Stimulated activated naive CD8-positive, alpha-beta T cell treated with anti-CD3 and anti-CD28 coated beads, Interleukin-15, Interleukin-2, amounts not matched to agents 100 U/mL and 50 U/mL, for 24 hours (primary cell): ENCODE measurements at regions not wholly inside any gene's neighbourhood (a gene's known extent, or its start where the extent isn't known, plus 50 kb on each side); places are given as distances from the start of the nearest gene placed in this dataset.
"Not testable (repeated sequence)": the region's sequence is repeated elsewhere in the genome, so short reads cannot be mapped to it uniquely, and the experiment has no call there.

Experiments used
- ATAC-seq: fragments of 150-1000 bp; cut with Tn5 transposase; one replicate; pipeline ENCODE4 v1.10.0; 2021
- DNase-seq: peaks from one replicate; pipeline ENCODE4 v3.0.0; 2021

DNA sequence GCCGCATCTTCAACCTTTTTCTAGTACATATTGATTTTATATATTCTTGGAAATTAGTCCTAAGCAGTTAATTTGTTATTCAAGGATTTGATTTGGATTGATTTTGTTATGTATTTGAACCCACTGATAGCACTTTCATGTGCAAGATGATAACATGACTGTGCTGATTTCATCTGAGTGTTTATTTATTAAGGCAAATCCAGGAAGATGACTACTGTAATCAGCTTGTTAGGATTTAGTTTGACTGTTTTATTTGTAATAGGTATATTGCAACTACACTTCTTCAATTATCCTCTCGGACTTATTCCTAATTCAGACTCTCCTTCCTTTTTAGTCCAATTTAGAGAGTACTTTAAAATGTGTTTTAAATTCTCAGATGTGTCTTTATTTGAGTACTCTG lies 75.1 kb upstream of the PRKG1 start:
- DNase-seq (no peak), ATAC-seq (no peak)

DNA sequence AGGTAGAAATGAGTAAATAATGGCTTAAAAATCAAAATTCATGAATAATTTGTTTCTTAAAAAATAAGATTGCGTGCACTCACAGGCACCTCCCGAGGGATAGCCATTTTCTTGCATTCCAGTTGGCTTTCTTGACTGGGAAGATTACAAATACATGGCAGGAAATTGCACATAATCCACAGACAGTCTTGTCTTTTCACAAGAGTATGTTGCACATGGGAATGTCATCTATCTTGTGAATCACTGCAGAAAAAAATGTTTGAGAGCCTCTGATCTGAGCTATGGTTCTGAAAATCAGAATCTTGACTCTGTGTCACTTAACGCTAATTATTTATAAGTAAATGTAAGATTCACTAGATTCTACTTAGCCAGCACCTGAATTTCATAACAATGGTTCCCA lies 74.1 kb upstream of the PRKG1 start:
- no peak for DNase-seq
- ATAC-seq, result no peak

DNA sequence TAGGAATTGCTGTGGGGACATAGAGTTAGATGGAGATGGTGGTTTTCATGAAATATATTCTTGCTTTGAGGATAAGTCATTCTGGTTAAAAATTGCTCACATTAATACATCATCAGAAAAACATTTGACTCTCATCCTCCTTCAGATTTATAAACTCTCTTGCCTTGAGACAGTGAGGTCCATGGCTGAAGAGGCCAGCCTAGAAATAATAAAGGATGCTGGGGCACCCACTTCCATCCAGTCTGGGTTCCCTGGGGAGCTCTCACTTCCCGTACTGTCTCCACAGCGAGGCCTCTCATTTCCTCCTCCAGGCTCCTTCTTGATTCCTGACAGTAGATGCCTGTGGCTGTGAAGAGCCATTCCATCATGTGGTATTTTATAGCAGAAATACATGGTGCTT lies 73.3 kb upstream of the PRKG1 start:
- ATAC-seq (no peak), DNase-seq (no peak)

DNA sequence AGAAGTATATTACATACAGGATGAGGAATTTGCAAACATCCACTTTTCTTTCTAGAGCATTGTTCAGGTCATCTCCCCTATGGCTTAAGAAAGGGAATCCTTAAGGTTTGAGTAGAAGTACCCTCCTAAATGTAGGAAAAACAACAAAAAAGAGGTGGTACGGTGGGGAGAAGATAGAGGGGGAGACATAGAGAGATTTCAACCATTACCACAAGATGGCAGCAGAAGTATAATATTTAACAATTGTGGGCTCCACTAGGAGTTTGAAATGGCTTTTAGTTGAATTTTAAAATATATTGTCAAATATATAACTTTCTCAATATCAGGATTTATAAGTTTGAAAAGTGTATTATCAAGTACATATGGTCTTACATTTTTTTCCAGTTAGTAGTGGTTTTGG lies 72.7 kb upstream of the PRKG1 start:
- no peak for ATAC-seq
- no peak for DNase-seq

DNA sequence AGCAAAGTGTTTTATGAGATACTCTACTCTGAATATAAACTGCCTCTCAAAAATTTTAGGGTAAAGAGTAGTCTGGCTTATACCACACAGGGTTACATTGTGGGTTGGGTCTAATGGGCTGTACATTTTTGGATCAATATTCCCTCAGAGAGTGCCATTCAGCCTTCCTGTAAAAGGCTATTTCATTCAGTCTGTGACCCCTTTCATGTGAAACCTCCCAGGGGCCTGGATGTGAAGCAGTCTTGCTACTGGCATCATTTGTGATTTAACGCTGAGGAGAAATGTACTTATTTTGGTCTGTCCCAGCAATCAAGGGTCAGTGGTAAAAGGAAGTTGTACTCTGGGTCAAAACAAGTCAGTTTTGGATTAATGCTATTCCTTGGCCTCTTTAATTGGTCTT lies 71.8 kb upstream of the PRKG1 start:
- ATAC-seq, result no peak

DNA sequence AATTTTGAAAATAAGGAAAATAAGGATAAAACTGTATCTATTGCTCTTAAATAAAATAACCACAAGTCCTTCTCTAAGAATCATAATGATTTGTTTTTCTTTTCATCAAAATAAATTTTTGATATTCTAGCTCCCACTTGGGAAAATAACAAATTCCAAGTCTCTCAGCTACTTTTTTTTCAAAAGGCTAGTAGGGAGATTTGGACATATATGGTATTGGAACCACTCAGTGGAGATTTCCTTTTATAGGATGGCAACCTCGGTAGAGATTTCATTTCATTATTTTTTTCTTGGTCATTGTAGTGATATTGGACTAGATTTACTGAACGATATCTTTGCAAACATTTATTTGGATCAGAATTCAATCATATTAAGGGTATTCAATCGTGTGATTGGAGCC lies 69.5 kb upstream of the PRKG1 start:
- no peak for DNase-seq
- no peak for ATAC-seq

More for the DNA sequence above, 71.8 kb upstream of the PRKG1 start:
- DNase-seq, result no peak

DNA sequence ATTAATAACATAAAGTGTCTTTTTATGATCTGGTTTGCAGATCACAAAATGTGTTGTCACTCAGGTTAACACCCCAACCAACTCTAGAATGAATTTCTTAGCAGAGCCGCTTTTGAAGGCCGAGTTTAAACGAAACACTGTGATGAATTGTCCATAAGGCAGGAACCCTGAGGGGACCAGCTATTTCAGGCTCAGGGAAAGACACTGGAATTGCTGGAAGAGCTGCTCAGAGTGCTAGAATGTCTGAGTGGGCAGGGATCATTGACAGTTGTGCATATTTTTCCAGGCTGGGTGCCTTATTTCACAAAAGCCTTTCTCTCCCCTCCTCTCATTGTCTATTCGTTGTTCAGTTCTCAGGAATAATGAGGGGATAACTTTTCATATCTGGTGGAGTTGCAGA lies 68.7 kb upstream of the PRKG1 start:
- DNase-seq (no peak), ATAC-seq (no peak)

DNA sequence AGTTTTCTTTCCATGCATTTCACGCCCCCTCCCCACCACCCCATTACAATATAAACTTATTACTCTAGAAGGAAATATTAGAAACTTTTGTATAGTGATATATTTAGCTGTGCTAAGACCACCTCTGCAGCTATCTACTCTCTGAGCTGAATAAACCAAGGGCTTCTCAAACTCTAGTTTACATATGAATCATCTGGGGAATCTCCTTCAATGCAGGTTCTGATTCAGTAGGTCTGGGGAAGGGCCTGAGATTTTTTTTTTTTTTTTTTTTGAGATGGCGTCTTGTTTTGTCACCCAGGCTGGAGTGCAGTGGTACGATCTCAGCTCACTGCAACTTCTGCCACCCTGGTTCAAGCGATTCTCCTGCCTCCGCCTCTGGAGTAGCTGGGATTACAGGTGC lies 67.6 kb upstream of the PRKG1 start:
- ATAC-seq (no peak), DNase-seq (no peak)

DNA sequence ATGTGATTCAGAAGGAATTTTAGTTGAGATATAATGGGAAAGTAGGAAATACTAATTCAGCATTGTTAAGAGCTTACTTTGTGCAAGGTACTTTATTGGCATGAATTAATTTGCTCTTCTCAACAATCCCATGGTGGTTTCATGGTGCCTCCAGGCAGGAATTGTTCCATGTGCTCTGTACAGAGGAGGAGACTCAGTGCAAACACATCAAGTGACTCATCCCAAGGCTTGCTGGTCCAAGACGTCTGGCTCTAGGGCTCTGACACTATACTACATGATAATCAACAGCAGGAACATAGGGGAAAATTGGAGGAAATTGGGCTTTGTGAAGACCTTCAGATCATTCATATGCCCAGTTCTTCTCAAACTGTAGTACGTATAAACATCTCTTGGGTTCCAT lies 66.5 kb upstream of the PRKG1 start:
- ATAC-seq (no peak), DNase-seq (no peak)

DNA sequence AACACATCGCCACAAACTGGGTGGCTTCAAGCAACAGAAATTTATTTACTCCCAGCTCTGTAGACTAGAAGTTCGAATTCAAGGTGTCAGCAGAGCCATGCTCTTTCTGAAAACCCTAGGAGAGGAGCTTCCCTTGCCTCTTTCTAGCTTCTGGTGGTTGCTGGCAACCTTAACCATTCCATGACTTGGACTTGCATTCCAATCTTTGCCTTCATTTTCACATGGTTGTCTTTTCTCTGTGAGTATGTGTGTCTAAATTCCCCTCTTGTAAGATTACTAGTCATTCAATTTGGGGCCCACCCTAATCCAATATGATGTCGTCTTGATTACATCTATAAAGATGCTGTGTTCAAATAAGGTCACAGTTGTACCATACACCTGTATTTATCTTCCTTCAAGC lies 65.9 kb upstream of the PRKG1 start:
- ATAC-seq, result no peak
- DNase-seq, result no peak

DNA sequence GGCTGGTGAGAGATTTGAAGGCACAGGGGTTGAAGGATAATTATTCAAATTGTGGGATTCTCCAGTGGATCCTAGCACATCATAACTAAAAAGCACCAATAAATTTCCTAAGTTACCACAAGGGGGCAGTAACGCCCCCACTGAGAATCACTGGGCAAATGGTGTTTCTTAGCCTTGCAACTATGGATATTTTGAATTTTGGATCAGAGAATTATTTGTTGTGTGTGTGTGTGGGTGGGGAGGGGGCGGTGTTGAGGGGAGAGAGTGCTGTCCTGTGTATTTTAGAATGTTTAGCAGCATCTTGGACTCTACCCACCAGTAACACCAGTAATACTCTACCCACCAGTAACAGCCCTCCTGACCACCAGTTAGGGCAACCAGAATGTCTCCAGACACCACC lies 63.3 kb upstream of the PRKG1 start:
- DNase-seq, result no peak

DNA sequence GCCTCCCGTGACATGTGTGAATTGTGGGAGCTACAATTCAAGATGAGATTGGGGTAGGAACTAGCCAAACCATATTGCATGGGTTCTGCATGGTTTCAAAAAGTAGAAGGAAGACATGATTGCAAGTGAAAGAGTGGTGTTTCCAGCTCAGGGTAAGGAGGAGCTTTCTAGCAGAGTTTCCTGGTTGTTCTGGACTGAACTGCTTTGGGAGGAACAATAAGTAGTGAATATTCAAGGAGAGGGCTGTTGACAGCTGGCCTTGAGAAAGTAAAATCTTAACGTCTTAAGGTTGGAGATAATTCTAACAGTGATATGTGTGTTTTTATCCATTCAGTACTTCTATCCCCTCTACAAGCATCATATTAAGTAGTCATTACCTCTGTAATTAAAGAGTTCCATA lies 62.2 kb upstream of the PRKG1 start:
- ATAC-seq, result no peak
- DNase-seq, result no peak

More for the DNA sequence above, 63.3 kb upstream of the PRKG1 start:
- ATAC-seq, result no peak

DNA sequence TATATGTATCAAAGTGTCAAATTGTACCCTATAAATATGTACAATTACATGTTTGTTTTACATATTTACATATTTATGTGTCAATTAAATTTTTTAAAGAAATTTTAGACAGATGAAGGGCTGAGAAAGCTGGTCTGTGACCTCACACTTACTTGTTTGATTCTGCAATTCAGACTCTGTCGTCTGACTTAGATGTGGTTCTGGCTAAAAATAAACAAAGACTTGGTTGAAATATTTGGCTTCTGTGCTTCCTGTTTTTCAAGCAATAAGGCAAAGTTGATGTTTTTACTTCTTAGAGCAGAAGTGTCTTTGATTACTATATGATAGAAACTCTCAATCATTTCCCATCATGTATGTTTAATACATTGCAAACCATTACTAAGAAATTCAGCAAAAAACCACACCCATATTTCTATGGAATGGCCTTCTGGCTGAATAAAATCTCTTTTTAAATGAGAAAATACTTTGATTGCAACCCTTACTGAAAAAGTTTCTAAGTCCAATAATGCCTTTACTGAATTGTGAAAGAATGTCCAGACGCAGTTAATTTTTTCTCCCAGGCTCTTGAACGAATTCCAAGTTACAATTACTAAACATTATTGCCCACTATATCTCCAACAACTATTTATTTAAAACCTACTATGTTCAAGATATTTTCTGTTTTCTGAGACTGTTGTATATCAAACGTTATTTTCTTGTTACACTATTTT lies 59.5 kb upstream of the PRKG1 start:
- DNase-seq (no peak), ATAC-seq (no peak)

DNA sequence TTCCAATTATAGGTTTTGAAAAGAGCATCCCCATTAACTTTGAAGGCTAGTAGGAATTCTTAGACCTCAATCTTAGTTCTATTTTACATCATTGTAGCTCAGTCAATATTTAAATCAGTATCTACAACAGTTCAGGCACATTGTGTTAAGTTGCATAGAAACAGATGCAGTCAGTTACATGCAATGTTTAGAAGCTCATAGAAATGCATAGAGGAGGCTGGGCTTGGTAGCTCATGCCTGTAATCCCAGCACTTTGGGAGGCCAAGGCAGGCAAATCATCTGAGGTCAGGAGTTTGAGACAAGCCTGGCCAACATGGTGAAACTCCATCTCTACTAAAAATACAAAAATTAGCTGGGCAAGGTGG lies 58.9 kb upstream of the PRKG1 start:
- not testable (repeated sequence) for ATAC-seq, DNase-seq

DNA sequence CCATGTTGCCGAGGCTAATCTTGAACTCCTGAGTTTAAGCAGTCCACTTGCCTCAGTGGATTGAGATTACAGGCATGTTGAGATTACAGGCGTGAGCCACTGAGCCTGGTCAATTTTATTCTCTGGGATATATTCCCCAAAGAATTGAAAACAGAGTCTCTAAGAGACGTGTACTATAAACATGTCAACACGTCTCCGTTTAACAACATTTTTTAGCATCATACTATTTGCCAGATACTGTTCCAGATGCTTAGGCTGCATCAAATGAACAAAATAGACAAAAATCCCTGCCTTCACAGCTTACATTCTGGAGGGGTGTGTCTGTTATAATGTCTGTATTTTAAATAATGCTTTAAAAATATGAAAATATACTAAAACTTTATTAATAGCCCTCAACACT lies 54.1 kb upstream of the PRKG1 start:
- no peak for DNase-seq
- no peak for ATAC-seq

DNA sequence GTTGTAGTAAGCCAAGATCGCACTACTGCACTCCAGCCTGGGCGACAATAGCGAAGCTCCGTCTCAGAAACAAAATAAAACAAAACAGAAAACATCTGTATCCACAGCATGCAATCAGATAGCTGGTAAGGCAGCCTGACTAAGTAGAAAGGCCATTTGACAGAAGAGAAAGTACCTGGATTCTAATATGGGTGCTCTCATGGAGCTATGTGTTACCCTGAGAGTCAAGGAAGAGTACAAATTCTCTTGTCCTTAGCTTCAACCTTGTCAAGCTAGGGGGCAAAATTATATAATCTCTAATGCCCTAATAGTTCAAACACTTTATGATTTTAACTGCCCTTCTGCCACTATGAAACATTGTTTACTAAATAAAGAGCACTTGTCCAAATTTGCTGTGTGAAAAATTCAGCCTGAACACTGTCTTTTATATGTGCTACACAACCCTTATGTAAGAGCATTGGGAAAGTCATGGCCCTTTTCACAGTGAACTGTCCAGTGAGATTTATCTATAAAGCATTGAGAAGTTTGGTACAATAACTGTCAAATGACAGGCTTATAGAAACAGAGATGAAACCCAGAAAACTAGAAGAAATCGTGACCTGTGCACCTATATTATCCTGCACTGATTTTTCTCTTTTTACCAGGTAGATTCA lies 51.2 kb upstream of the PRKG1 start:
- ATAC-seq, result no peak

DNA sequence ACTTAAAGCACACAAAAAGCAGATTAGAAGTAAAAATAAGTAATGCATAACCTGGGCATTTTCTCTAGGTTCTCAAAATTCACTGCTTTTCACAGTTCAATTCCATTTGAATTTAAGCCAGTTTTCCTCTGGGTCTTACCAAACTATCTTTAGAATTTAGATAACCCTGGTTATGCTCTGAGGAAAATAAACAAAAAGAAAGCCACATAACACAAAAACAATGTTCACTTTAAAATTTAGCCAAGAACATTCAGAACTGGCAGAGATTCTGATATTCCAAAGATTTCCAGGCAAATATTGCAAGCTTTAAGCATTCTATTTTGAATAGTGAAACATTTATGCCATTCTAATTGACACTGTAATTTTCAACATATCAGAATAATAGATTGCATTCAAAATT lies 50.7 kb upstream of the PRKG1 start:
- DNase-seq (no peak), ATAC-seq (no peak)

More for the DNA sequence above, 51.2 kb upstream of the PRKG1 start:
- no peak for DNase-seq
